ENCODE measurements at regions not wholly inside any gene's neighbourhood (a gene's known extent, or its start where the extent isn't known, plus 50 kb on each side); places are given as distances from the start of the nearest gene placed in this dataset.

DNA sequence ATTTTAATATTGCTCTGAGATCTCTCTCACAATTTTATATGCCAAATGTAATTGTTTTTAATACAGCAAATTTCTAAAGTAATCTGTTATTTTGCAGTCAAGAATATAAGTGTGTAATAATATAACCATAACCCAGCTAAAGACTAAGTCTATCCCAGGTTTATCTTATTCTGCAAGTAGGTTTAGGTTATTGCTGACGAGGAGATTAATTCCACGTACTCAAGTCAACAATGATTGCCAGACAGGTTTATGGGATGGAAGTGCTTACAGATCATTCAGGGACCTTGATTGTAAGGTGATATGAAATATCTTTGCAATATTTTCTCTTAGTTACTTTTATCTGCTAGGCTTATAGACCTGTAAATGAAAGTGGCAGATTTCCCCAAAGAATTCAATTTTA lies 698.3 kb downstream of the HDGFL1 start:
- TF ChIP-seq, protein P1, sequence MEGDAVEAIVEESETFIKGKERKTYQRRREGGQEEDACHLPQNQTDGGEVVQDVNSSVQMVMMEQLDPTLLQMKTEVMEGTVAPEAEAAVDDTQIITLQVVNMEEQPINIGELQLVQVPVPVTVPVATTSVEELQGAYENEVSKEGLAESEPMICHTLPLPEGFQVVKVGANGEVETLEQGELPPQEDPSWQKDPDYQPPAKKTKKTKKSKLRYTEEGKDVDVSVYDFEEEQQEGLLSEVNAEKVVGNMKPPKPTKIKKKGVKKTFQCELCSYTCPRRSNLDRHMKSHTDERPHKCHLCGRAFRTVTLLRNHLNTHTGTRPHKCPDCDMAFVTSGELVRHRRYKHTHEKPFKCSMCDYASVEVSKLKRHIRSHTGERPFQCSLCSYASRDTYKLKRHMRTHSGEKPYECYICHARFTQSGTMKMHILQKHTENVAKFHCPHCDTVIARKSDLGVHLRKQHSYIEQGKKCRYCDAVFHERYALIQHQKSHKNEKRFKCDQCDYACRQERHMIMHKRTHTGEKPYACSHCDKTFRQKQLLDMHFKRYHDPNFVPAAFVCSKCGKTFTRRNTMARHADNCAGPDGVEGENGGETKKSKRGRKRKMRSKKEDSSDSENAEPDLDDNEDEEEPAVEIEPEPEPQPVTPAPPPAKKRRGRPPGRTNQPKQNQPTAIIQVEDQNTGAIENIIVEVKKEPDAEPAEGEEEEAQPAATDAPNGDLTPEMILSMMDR (IDR thresholded peaks at IDR 0.05; ENCODE audit: poor library complexity): no peak
- no peak for TF ChIP-seq EZH2phosphoT487 (IDR thresholded peaks at IDR 0.05; ENCODE audit: low read depth, severe bottlenecking, unreplicated experiment)
